Naive B cell (primary cell): ENCODE measurements at regions not wholly inside any gene's neighbourhood (a gene's known extent, or its start where the extent isn't known, plus 50 kb on each side); places are given as distances from the start of the nearest gene placed in this dataset.

ENCODE experiments used
- ATAC-seq, 2 donors: fragments of 150-1000 bp; cut with Tn5 transposase; 2 replicates each; pipeline ENCODE4 v1.10.0; 2021; ENCODE audit warnings: low read depth in 2 of 2, mild to moderate bottlenecking in 2 of 2, moderate library complexity in 2 of 2
- DNase-seq: peaks from one replicate; pipeline ENCODE4 v3.0.0; 2022
- H3K27ac Mint-ChIP-seq, 6 donors: one replicate each; pipeline ENCODE4 v1.8.0; 2020 to 2022; ENCODE audit warnings: mild to moderate bottlenecking in 6 of 6, mixed read lengths in 6 of 6, moderate library complexity in 5 of 6, inconsistent platforms in 2 of 6
- H3K27me3 Mint-ChIP-seq, 3 donors: one replicate each; pipeline ENCODE4 v1.8.0; 2021 to 2022; ENCODE audit warnings: mixed read lengths in 3 of 3, mild to moderate bottlenecking in 1 of 3
- H3K36me3 Mint-ChIP-seq, 2 donors: one replicate each; pipeline ENCODE4 v1.8.0; 2020 to 2022; ENCODE audit warnings: mixed read lengths in 2 of 2, inconsistent platforms in 1 of 2, mild to moderate bottlenecking in 1 of 2
- H3K4me1 Mint-ChIP-seq, 3 donors: one replicate each; pipeline ENCODE4 v1.8.0; 2020 to 2022; ENCODE audit warnings: mixed read lengths in 3 of 3, inconsistent platforms in 1 of 3, mild to moderate bottlenecking in 1 of 3, moderate library complexity in 1 of 3
- H3K4me3 Mint-ChIP-seq, 8 donors: one replicate each; pipeline ENCODE4 v1.8.0; 2020 to 2022; ENCODE audit warnings: mild to moderate bottlenecking in 8 of 8, mixed read lengths in 8 of 8, moderate library complexity in 8 of 8, inconsistent platforms in 2 of 8
- H3K9me3 Mint-ChIP-seq, 7 donors: one replicate each; pipeline ENCODE4 v1.8.0; 2020 to 2022; ENCODE audit warnings: mixed read lengths in 7 of 7, mild to moderate bottlenecking in 5 of 7, inconsistent platforms in 2 of 7, moderate library complexity in 1 of 7

DNA sequence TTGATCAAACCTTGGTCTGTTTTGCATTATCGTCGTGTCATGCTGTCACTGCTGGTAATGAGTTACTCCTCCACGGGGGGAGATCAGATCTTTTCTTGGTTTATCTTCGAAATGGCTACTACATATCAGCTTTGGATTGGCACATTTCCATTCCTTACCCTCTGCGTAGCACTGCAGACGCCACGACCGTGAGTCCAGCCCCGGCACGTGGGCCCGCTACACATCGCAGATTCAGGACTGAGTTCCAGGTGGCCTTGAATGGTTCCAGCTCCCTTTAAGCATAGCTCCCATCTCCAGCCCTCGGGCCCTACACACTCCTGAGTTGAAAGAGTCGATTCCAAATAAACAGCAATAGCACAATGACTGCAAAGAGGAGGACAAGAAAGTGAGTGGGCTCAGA, 238.6 kb upstream of the PFKP start:
- H3K27ac Mint-ChIP-seq: no peak overlapping the region
- no peaks in the 10 kb centered on the region for H3K4me1 Mint-ChIP-seq
- DNase-seq (no peak), ATAC-seq (no peak)
- no peaks in the 10 kb centered on the region for H3K36me3 Mint-ChIP-seq
- H3K27me3 Mint-ChIP-seq: peaks cover 10 to 28% (median 19%) of the 10 kb centered on the region in 3 donors
- H3K4me3 Mint-ChIP-seq: no peak overlapping the region
- H3K9me3 Mint-ChIP-seq: peaks cover 0 to 8% (median 0%) of the 10 kb centered on the region in 7 donors

DNA sequence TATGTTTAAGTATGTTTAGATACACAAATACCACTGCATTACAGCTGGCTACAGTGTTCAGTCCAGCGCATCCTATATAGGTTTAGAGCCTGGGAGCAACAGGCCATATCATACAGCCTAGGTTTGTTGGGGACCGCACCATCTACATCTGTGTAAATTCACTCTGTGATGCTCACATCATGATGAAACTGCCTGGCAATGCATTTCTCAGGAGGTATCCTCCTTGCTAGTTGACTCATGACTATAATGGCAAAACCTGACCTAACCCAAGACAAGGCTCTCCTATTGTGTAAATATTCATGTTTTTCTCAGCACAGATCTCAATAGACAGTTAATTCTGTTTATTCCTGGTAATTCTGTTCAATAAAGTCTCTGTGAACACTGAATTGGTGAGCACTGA, 240.7 kb upstream of the PFKP start:
- peaks cover 10 to 18% (median 11%) of the 10 kb centered on the region in 3 donors for H3K27me3 Mint-ChIP-seq
- ATAC-seq (no peak), DNase-seq (no peak)
- no peaks in the 10 kb centered on the region for H3K36me3 Mint-ChIP-seq
- H3K9me3 Mint-ChIP-seq: peaks cover 0 to 8% (median 2%) of the 10 kb centered on the region in 7 donors
- H3K27ac Mint-ChIP-seq: no peak overlapping the region
- H3K4me3 Mint-ChIP-seq: no peak overlapping the region
- H3K4me1 Mint-ChIP-seq: no peaks in the 10 kb centered on the region

DNA sequence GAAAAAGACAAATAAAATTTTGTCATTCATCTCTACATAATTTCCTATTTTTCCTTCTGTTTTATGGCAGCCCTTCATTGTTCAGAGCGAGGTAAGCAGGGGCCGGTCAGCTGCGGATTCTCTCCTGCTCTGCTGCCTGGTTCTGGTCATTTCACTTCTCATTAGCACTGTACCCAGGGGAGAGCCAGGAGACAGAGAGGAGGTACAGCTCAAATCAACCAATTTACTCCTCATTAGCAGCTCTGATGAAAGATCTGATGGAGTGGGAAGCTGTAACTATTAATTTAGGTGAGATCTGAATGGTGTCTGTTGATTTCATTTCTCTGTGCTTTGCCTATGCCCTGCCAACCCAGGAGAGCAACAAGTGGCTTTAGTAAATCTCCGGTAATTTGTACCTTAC, 241.5 kb upstream of the PFKP start:
- Mint-ChIP-seq H3K4me3 (no peak overlapping the region), H3K27me3 (peaks cover 8 to 18% (median 10%) of the 10 kb centered on the region in 3 donors), H3K9me3 (peaks cover 0 to 8% (median 2%) of the 10 kb centered on the region in 7 donors), H3K36me3 (no peaks in the 10 kb centered on the region), H3K4me1 (no peaks in the 10 kb centered on the region), H3K27ac (no peak overlapping the region)
- no peak for ATAC-seq
- DNase-seq: no peak

DNA sequence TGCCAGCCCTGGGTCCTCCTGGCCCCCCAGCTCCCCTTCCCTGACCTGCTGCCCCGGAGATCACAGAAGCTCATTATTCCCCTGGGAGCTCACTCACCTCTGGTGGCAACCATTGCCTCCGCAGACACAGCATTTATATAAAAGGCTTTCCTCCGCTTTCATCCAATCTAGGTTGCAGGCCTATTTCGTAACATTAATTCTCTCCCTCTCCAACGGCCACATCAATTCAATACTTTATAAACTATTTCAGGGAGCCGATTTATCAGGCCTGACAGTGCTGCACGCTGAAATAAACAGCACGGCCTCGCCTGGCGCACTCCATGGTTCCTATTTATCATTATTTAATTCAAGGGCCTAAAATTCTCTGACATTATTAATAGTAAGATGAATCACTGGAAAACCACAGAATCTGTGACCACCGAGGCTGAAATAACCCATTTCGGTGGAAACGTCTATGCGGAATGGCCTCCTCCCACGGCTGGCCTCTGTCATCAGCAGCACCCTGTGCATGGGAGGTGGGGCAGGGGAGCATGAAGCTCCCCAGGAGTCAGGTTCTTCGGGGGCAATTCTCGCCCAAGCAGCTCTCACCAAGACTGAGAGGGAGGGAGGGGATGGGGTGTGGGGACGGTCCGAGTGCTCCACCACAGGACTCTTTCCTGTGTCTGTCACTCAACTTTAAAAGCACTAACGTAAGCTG, 249.3 kb upstream of the PFKP start:
- no peaks in the 10 kb centered on the region for H3K4me1 Mint-ChIP-seq
- H3K27me3 Mint-ChIP-seq: peaks cover 3 to 22% (median 15%) of the 10 kb centered on the region in 3 donors
- peaks cover 0 to 4% (median 0%) of the 10 kb centered on the region in 7 donors for H3K9me3 Mint-ChIP-seq
- H3K36me3 Mint-ChIP-seq: no peaks in the 10 kb centered on the region
- DNase-seq: no peak
- no peak overlapping the region for H3K4me3 Mint-ChIP-seq
- H3K27ac Mint-ChIP-seq: no peak overlapping the region
- no peak for ATAC-seq

DNA sequence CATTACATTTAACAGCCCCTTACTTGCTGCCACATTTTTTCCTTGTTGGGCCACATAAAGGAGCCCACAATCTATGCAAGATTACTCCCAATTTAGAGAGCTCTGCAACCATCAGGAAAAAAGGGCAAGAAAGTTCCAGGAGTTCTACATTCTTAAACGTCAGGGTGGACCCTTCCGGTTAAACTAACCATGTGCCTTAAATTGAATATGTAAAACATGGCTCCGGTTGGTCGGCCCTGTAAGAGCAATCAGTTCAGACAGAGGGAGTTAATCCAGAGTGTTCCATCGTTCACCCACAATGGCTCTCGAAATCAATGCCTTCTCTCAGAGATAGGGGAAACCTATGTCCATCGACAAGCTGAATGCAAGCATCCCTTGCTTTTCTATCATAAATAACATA, 253.7 kb upstream of the PFKP start:
- H3K27me3 Mint-ChIP-seq: peaks cover 0 to 8% (median 6%) of the 10 kb centered on the region in 3 donors
- H3K36me3 Mint-ChIP-seq: no peaks in the 10 kb centered on the region
- ATAC-seq (no peak), DNase-seq (no peak)
- peaks cover 2 to 7% (median 6%) of the 10 kb centered on the region in 7 donors for H3K9me3 Mint-ChIP-seq
- no peaks in the 10 kb centered on the region for H3K4me1 Mint-ChIP-seq
- H3K27ac Mint-ChIP-seq: no peak overlapping the region
- H3K4me3 Mint-ChIP-seq: no peak overlapping the region

DNA sequence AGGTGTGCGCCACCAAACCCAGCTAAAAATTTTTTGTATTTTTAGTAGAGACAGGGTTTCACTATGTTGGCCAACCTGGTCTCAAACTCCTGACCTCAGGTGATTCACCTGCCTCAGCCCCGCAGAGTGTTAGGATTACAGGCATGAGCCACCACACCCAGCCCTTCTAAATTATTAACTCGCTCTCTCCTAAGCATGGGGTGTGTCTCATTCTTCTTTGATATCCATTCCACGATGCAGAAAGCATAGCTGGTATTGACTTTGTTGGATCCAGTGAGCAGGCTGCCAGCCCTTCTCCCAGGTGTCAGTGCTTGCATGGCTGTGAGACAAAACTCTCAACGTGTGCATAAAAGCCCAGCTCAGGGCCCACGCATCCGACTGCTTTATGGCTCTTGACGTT, 254.1 kb upstream of the PFKP start:
- Mint-ChIP-seq H3K36me3 (no peaks in the 10 kb centered on the region), H3K4me1 (no peaks in the 10 kb centered on the region), H3K9me3 (peaks cover 2 to 11% (median 6%) of the 10 kb centered on the region in 7 donors), H3K4me3 (no peak overlapping the region), H3K27ac (peak overlapping the region in 1 of 6 donors; percentile 12), H3K27me3 (peaks cover 0 to 8% (median 6%) of the 10 kb centered on the region in 3 donors)
- DNase-seq (no peak), ATAC-seq (no peak)

DNA sequence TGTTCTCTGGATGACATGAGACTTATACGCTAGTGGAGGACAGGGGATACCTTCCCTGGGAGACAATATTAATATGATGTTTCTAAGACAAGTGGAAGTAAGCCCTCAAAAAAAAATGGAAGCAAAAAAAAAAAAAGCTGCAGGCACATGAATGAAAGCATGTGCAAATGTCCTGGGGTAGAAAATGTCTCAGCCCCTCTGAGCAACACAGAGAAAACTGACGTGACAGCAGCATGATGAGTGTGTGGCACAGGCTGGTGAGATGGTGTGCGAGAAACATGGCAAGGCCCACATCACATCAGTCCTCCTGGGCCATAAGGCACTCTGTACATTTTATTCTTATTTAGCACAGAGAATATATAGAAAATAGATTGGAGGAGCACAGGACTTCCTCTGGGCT, 254.7 kb upstream of the PFKP start:
- Mint-ChIP-seq H3K27me3 (peaks cover 0 to 8% (median 6%) of the 10 kb centered on the region in 3 donors), H3K4me1 (no peaks in the 10 kb centered on the region), H3K27ac (no peak overlapping the region), H3K9me3 (peaks cover 2 to 17% (median 7%) of the 10 kb centered on the region in 7 donors), H3K4me3 (no peak overlapping the region), H3K36me3 (no peaks in the 10 kb centered on the region)
- DNase-seq: no peak
- no peak for ATAC-seq

DNA sequence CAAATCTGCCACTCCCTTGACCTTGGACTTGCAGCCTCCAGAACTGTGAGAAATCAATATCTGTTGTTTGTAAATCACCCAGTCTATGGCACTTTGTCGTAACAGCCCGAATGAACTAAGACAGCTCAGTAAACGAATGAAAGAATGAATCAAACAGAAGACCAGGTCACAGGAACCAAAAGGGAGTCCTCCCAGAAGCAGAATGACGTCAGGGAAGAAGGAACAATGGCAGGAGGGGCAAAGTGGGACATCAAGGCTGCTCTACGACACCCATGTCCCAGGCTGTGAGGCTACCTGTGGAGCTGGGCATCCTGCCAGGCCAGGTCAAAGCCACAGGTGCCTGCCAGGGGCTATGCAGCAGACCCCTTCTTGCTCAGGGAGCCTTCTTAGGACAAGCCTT, 267.2 kb upstream of the PFKP start:
- no peak for ATAC-seq
- no peaks in the 10 kb centered on the region for H3K4me1 Mint-ChIP-seq
- H3K9me3 Mint-ChIP-seq: peaks cover 0 to 23% (median 10%) of the 10 kb centered on the region in 7 donors
- H3K4me3 Mint-ChIP-seq: no peak overlapping the region
- no peak for DNase-seq
- peaks cover 22 to 28% (median 26%) of the 10 kb centered on the region in 3 donors for H3K27me3 Mint-ChIP-seq
- no peaks in the 10 kb centered on the region for H3K36me3 Mint-ChIP-seq
- no peak overlapping the region for H3K27ac Mint-ChIP-seq

DNA sequence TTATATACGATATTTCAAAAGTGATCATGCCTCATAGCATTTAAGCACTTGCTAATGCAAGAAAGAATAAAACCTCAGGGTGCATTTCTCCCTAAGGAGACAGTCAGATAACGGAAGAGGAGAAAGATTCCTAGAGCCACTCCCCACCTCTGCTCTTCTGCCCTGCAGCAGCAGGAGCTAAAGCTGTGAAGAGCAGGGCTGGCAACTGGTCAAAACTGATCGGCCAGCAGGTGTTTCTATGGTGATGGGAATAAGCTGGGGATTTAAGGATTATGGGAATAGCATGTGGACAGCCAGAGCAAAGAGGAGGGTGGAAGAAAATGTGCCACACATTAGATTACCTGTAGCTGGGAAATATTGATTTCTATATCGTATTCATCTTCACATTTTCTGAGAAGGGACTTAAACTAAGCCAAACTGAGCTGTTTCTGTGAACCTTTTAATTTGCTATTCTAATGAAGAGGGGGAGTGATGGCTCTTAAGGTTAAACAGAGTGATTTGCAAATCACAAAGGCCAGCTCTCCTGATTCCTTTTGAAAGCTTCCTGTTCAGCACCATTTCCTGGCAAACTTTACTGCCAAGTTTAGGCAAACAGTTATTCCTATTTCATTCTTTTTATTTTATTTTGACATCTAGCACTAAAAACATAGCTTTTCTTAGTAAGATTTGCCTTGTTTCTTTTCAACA, 268.9 kb upstream of the PFKP start:
- peaks cover 2 to 36% (median 16%) of the 10 kb centered on the region in 7 donors for H3K9me3 Mint-ChIP-seq
- ATAC-seq: no peak
- no peak overlapping the region for H3K27ac Mint-ChIP-seq

DNA sequence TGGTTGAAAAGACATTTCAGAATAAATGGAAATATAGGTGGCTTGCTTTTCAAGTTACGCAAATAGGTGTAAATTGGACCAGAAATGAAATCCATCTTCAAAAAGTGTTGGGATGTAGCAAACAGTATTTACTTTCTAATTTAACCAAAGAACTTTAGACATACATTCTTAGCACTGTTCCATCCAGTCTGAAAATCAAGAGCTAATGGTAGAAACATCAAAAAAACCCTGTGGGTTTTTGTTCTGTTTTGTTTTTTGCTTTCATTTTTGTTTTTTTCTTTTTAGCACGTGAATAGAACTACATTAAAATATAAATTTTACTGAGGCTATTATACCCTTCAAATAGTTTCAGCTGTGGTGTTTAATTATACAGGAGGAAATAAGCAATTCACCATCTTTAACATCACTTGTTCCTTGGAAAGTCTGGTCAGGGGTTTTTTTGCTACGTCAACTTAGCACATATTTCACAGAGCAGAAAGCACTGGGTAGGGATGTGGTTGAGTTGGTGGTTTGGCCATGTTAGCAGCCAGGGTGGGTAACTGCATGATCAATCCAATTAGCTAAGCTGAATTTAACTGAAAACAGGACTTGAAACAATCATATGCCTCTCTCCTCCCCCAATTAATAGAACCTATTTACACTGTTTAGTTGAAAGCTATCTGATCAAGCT, 275.4 kb upstream of the PFKP start:
- no peak for ATAC-seq
- Mint-ChIP-seq H3K27me3 (peaks cover 0 to 20% (median 15%) of the 10 kb centered on the region in 3 donors), H3K27ac (no peak overlapping the region), H3K36me3 (no peaks in the 10 kb centered on the region), H3K9me3 (peaks cover 2 to 34% (median 10%) of the 10 kb centered on the region in 7 donors), H3K4me1 (no peaks in the 10 kb centered on the region), H3K4me3 (no peak overlapping the region)
- DNase-seq: no peak

More for the DNA sequence above, 268.9 kb upstream of the PFKP start:
- no peaks in the 10 kb centered on the region for H3K36me3 Mint-ChIP-seq
- DNase-seq: no peak
- peaks cover 16 to 19% (median 18%) of the 10 kb centered on the region in 3 donors for H3K27me3 Mint-ChIP-seq
- no peak overlapping the region for H3K4me3 Mint-ChIP-seq
- H3K4me1 Mint-ChIP-seq: no peaks in the 10 kb centered on the region

DNA sequence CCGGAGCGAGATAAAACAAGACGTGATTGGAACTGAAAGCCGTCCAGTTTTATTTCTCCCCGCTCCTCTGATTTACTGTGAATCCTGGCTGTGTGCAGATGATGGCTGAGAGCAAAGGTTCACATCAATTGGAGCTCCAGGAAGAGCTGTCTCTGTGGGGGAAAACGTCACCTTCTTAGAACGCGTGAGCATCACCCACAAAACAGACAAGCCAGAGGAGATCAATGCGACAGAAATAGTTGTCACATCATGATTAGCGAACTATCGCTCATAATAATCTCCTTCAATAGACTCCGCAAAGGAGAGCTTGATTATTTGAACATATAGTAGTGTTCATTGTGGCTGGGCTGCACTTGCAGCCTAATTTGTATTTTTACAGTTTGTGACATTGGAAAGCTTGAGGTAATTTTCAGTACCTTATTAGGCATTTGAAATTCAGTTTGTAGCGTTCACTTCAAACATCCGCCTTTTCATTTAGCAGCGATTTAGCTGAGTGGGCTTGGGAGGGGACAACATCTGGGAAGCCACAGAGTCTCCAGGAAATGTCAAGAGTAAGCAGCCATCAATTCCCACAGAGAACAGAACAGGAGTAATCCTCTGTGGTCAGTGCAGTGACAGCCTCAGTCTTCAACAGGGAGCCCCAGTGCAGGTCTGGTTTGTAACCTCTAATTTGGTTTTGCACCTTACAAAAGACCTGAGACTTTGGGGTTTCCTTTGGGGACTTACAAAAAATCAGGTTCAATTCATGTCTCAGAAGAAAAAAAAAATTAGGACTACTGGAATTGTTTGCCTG, 276.8 kb upstream of the PFKP start:
- DNase-seq (no peak), ATAC-seq (no peak)
- H3K27me3 Mint-ChIP-seq: peaks cover 0 to 20% (median 19%) of the 10 kb centered on the region in 3 donors
- H3K4me3 Mint-ChIP-seq: no peak overlapping the region
- H3K4me1 Mint-ChIP-seq: no peaks in the 10 kb centered on the region
- no peaks in the 10 kb centered on the region for H3K36me3 Mint-ChIP-seq
- peaks cover 2 to 21% (median 7%) of the 10 kb centered on the region in 7 donors for H3K9me3 Mint-ChIP-seq
- H3K27ac Mint-ChIP-seq: no peak overlapping the region

DNA sequence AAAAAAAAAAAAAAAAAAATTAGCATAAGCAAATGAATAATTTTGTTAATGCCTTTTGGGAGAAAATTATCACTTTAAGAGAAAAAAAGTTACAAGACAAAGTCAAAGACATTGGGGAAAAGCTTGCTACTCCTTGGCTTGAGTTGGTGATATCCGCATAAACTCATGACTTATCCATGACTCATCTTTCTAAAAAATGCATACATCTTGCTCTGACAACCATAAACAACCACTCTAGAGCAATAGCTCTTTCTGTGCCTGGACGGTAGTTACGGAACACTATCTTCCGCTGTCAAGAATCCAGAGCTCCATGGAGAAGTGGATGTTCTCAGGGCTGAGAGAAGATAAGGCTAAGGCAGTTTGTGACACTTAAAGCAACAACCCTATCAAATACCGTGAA, 281.1 kb upstream of the PFKP start:
- H3K4me1 Mint-ChIP-seq: no peaks in the 10 kb centered on the region
- no peak for ATAC-seq
- H3K27me3 Mint-ChIP-seq: peaks cover 10 to 32% (median 18%) of the 10 kb centered on the region in 3 donors
- H3K27ac Mint-ChIP-seq: no peak overlapping the region
- DNase-seq: no peak
- peaks cover 0 to 4% (median 0%) of the 10 kb centered on the region in 7 donors for H3K9me3 Mint-ChIP-seq
- H3K4me3 Mint-ChIP-seq: no peak overlapping the region
- H3K36me3 Mint-ChIP-seq: no peaks in the 10 kb centered on the region

DNA sequence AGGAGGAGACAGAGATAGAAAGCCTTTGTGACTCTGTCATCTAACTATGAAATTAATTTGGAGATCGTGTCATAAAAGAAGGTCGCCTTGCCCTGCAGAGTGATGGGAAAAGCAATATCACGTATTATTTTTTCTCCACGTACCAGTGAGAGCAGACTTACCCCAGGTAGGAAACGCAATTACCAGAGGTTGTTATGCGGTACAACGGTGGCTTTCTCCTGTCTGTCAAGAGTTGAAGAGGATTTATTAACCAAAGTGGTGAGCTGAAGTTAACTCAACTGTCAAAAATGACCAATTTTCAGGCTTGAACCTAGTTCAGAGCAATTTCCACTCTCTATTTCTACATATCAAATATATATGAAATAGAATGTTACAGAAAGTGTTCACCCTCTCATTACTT, 282.6 kb upstream of the PFKP start:
- H3K27ac Mint-ChIP-seq: no peak overlapping the region

More for the DNA sequence above, 282.6 kb upstream of the PFKP start:
- Mint-ChIP-seq H3K4me1 (no peaks in the 10 kb centered on the region), H3K4me3 (no peak overlapping the region), H3K27me3 (peaks cover 10 to 36% (median 18%) of the 10 kb centered on the region in 3 donors), H3K9me3 (peaks cover 0 to 4% (median 0%) of the 10 kb centered on the region in 7 donors), H3K36me3 (no peaks in the 10 kb centered on the region)
- no peak for DNase-seq
- ATAC-seq: no peak
